K562 (cell line): ENCODE measurements at regions not wholly inside any gene's neighbourhood (a gene's known extent, or its start where the extent isn't known, plus 50 kb on each side); places are given as distances from the start of the nearest gene placed in this dataset.

Experiments used
- ATAC-seq: fragments of 200-7000 bp; cut with Tn5 transposase; 3 replicates; pipeline ENCODE4 v1.9.1; 2020; ENCODE audit warnings: moderate library complexity
- BruUV-seq: library from RNA; stranded (reverse); fragments of 400-500 nt; replicated peaks from 2 replicates; lab custom pipeline; 2021; lab: Mats Ljungman, UMichigan
- CTCF ChIA-PET: fragments of 300-600 bp; formaldehyde crosslinking; extraction: SDS; loops from one replicate; lab custom pipeline; 2021; ENCODE audit warnings: low intra/inter-chr PET ratio; lab: Yijun Ruan, JAX
- POLR2A ChIA-PET: fragments of 300-600, 350-650 bp; sonication (Branson Sonifier 250); formaldehyde crosslinking; extraction: SDS; loops from one replicate; lab custom pipeline; 2021; ENCODE audit warnings: antibody characterized with exemption, inconsistent platforms; lab: Yijun Ruan, JAX
- DNase-seq, 4 experiments: peaks; one replicate each; pipeline versions ENCODE4 v3.0.0 to v3.0.0-alpha.2; 2011 to 2018; ENCODE audit warnings: low spot score in 3 of 4, mixed read lengths in 3 of 4; ENCODE audit errors: extremely low read depth in 1 of 4
- FAIRE-seq: peaks from 2 replicates; lab custom pipeline; 2011; peaks lifted over from hg19 to GRCh38; lab: Jason Lieb, UNC
- H2AFZ ChIP-seq: 2 replicates; pipeline ENCODE4 v1.6.0; 2011; ENCODE audit warnings: low read depth, low read length, control low read depth, inconsistent platforms
- H3K27ac ChIP-seq: fragments of 200-600 bp; 3 replicates; pipeline ENCODE4 v1.8.0; 2011; ENCODE audit warnings: low read depth, mild to moderate bottlenecking, control low read depth, inconsistent platforms, low read length, moderate library complexity, mixed read lengths; ENCODE audit errors: extremely low read depth
- H3K27me3 ChIP-seq, 2 experiments: fragments of 300-600 bp in 1 of 2; 2 replicates in 1 of 2; 3 replicates in 1 of 2; pipeline versions ENCODE4 v1.6.0 to v1.8.0; 2011; ENCODE audit warnings: inconsistent platforms in 2 of 2, low read length in 2 of 2, mild to moderate bottlenecking in 1 of 2, mixed read lengths in 1 of 2, moderate library complexity in 1 of 2; ENCODE audit not compliant: control insufficient read depth in 2 of 2, insufficient read depth in 2 of 2
- H3K36me3 ChIP-seq: fragments of 300-600 bp; 3 replicates; pipeline ENCODE4 v1.8.0; 2011; ENCODE audit warnings: mild to moderate bottlenecking, low read length, inconsistent platforms; ENCODE audit not compliant: control insufficient read depth, insufficient read depth
- H3K4me1 ChIP-seq, 2 experiments: fragments of 200-600 bp in 1 of 2; replicated peaks in 1 of 2; 2 replicates in 1 of 2; 3 replicates in 1 of 2; pipeline versions ENCODE4 v1.5.1 to v1.8.0; 2011; ENCODE audit warnings: inconsistent platforms in 2 of 2, low read length in 2 of 2, mild to moderate bottlenecking in 1 of 2, mixed read lengths in 1 of 2, moderate library complexity in 1 of 2; ENCODE audit not compliant: control insufficient read depth in 2 of 2, insufficient read depth in 2 of 2
- H3K4me2 ChIP-seq: 2 replicates; pipeline ENCODE4 v1.6.1; 2011; ENCODE audit warnings: low read length, control low read depth, inconsistent platforms, mixed read lengths; ENCODE audit not compliant: insufficient read depth
- H3K4me3 ChIP-seq: fragments of 200-600 bp; sonication (generic), shearing (Covaris generic); 2 replicates; pipeline ENCODE4 v1.5.1; 2016; ENCODE audit warnings: control low read depth, inconsistent platforms
- H3K79me2 ChIP-seq: fragments of 200-600 bp; 3 replicates; pipeline ENCODE4 v1.8.0; 2011; ENCODE audit warnings: low read length, inconsistent platforms; ENCODE audit not compliant: control insufficient read depth, insufficient read depth
- H3K9ac ChIP-seq, 2 experiments: 2 replicates each; pipeline versions ENCODE4 v1.6.0 to v1.6.1; 2011; ENCODE audit warnings: low read depth in 2 of 2, low read length in 2 of 2, control low read depth in 1 of 2, inconsistent platforms in 1 of 2, mild to moderate bottlenecking in 1 of 2, mixed read lengths in 1 of 2; ENCODE audit not compliant: insufficient read depth in 1 of 2
- H3K9me1 ChIP-seq: one replicate; pipeline ENCODE4 v1.6.0; 2011; ENCODE audit warnings: inconsistent platforms, mild to moderate bottlenecking, low read length, moderate library complexity; ENCODE audit not compliant: control insufficient read depth, insufficient read depth
- H3K9me3 ChIP-seq: replicated peaks from 2 replicates; pipeline ENCODE4 v1.5.1; 2011; ENCODE audit warnings: low read depth, low read length, inconsistent platforms; ENCODE audit not compliant: control insufficient read depth, insufficient read depth
- H4K20me1 ChIP-seq: replicated peaks from 2 replicates; pipeline ENCODE4 v1.6.1; 2011; ENCODE audit warnings: low read length, inconsistent platforms, mixed read lengths; ENCODE audit not compliant: control insufficient read depth, insufficient read depth
- CREB1 ChIP-seq, 2 experiments: sonication (generic) in 1 of 2; formaldehyde crosslinking in 1 of 2; IDR thresholded peaks; 2 replicates each; pipeline versions ENCODE4 v1.6.1 to v1.8.0; 2012 to 2022; ENCODE audit warnings: inconsistent platforms in 1 of 2, mild to moderate bottlenecking in 1 of 2, missing genetic modification reagents in 1 of 2, moderate library complexity in 1 of 2
- CREB5 ChIP-seq: fragments of 250-450 bp; sonication (Bioruptor Pico); IDR thresholded peaks from 2 replicates; pipeline ENCODE4 v1.5.0; 2020; ENCODE audit warnings: mild to moderate bottlenecking
- HDAC8 ChIP-seq: fragments of 450-650 bp; IDR thresholded peaks from 2 replicates; pipeline ENCODE4 v1.6.1; 2016; ENCODE audit warnings: mild to moderate bottlenecking, missing genetic modification characterization, moderate library complexity, missing compliant biosample characterization
- KLF16 ChIP-seq: IDR thresholded peaks from 2 replicates; pipeline ENCODE4 v1.6.1; 2016; ENCODE audit warnings: antibody characterized with exemption
- MCM3 ChIP-seq: fragments of 450-650 bp; IDR thresholded peaks from 2 replicates; pipeline ENCODE4 v1.6.1; 2016
- POLR2A ChIP-seq: fragments of 450-650 bp; conservative IDR thresholded peaks from 2 replicates; pipeline ENCODE4 v1.6.1; 2016
- POLR2AphosphoS2 ChIP-seq: IDR thresholded peaks from 2 replicates; pipeline ENCODE4 v1.6.1; 2012; ENCODE audit warnings: low read length, improper control_type of control experiment
- RBM34 ChIP-seq: fragments of 200-400 bp; formaldehyde crosslinking; IDR thresholded peaks from 2 replicates; pipeline ENCODE4 v1.6.1; 2018; ENCODE audit warnings: low read length, borderline replicate concordance; ENCODE audit not compliant: insufficient read depth
- RCOR1 ChIP-seq, 2 experiments: IDR thresholded peaks; 2 replicates each; pipeline ENCODE4 v1.6.1; 2012; ENCODE audit warnings: low read depth in 2 of 2, low read length in 2 of 2, borderline replicate concordance in 1 of 2, improper control_type of control experiment in 1 of 2
- SIN3A ChIP-seq, 2 experiments: fragments of 150-350 bp in 1 of 2; IDR thresholded peaks; 2 replicates each; pipeline ENCODE4 v1.6.1; 2011 to 2016; ENCODE audit warnings: borderline replicate concordance in 2 of 2, low read depth in 2 of 2, low read length in 2 of 2, mild to moderate bottlenecking in 2 of 2, moderate library complexity in 2 of 2; ENCODE audit not compliant: control insufficient read depth in 1 of 2
- SMAD1 ChIP-seq: fragments of 150-350 bp; IDR thresholded peaks from 2 replicates; pipeline ENCODE4 v1.6.1; 2014; ENCODE audit warnings: low read length, low read depth; ENCODE audit not compliant: partially characterized antibody
- ZBTB17 ChIP-seq: fragments of 450-650 bp; formaldehyde crosslinking; IDR thresholded peaks from 2 replicates; pipeline ENCODE4 v1.4.0; 2020; ENCODE audit warnings: mild to moderate bottlenecking
- ZBTB9 ChIP-seq: fragments of 450-650 bp; formaldehyde crosslinking; IDR thresholded peaks from 2 replicates; pipeline ENCODE4 v1.4.0; 2020; ENCODE audit warnings: mild to moderate bottlenecking, moderate library complexity
- ZNF280B ChIP-seq: fragments of 250-450 bp; sonication (Bioruptor Pico); IDR thresholded peaks from 2 replicates; pipeline ENCODE4 v1.5.1; 2021; ENCODE audit warnings: mild to moderate bottlenecking
- ZNF384 ChIP-seq: IDR thresholded peaks from 2 replicates; pipeline ENCODE4 v1.6.1; 2012; ENCODE audit warnings: low read depth, low read length, improper control_type of control experiment
- ZNF668 ChIP-seq: fragments of 250-450 bp; sonication (Bioruptor Pico); IDR thresholded peaks from 2 replicates; pipeline ENCODE4 v1.8.0; 2022; ENCODE audit warnings: mild to moderate bottlenecking, inconsistent platforms
- WGBS: fragments of 100-300 bp; shearing (Covaris generic); methylation state at CpG from one replicate; pipeline ENCODE4 v1.1.6; 2016; ENCODE audit warnings: low coverage, mixed read lengths; ENCODE audit not compliant: insufficient coverage; ENCODE audit errors: missing lambda C conversion rate; 5-methylcytosine and 5-hydroxymethylcytosine counted together
- in situ Hi-C: fragments of 300-500 bp; cut with MboI; formaldehyde crosslinking; loops from 4 replicates; pipeline ENCODE4 v1.15.0; 2018; ENCODE audit warnings: inconsistent platforms, mixed read lengths
- intact Hi-C: fragments of 100-400 bp; cut with micrococcal nuclease; formaldehyde crosslinking; loops from 2 replicates; pipeline ENCODE4 v1.14.2; 2022

GRCh38 chrX:40175511-40176350 lies 78.0 kb upstream of the BCOR start:
- BruUV-seq = no TSS peak
- intact Hi-C loops = loop anchor here (10.0 kb wide), 2 partner anchors 161 to 289 kb away; no protein-coding TSS in a partner anchor
- CTCF ChIA-PET = no interaction called here
- Histone ChIP-seq H3K4me1 (peaks cover 41 to 59% of the 10 kb centered on the region in 2 experiments), H3K36me3 (no peaks in the 10 kb centered on the region), H3K9me1 (no peaks in the 10 kb centered on the region), H3K27ac (peak overlapping the region; percentile 99), H3K4me3 (peak overlapping the region; percentile 48), H3K9me3 (peaks cover 3% of the 10 kb centered on the region), H3K79me2 (peaks cover 60% of the 10 kb centered on the region), H2AFZ (peak overlapping the region; percentile 71), H3K4me2 (peak overlapping the region; percentile 82), H4K20me1 (no peaks in the 10 kb centered on the region), H3K27me3 (no peaks in the 10 kb centered on the region), H3K9ac (peak overlapping the region; percentile 94 to 97)
- POLR2A ChIA-PET = interaction anchor here (0.7 to 1.3 kb wide), 4 partner anchors 74 to 909 kb away, joined by 3 to 4 read pairs (median 4); partner anchors contain the start of gene USP9X
- DNase-seq (peak; percentile 44 to 91 (median 64)), FAIRE-seq (peak; percentile 74), ATAC-seq (peak; percentile 40)
- WGBS = 5% methylated on average over 8 of the region's 74 CpGs
- in situ Hi-C loops = no loop called here
- TF ChIP-seq ZNF384 = no peak
- TF ChIP-seq RCOR1 (IDR thresholded peaks at IDR 0.05; ENCODE audit: borderline replicate concordance in 1 of 2, low read depth in 2 of 2, low read length in 2 of 2) = no peak
- TF ChIP-seq KLF16 = peak; percentile 62; the same call in 1 of the 2 replicates
- TF ChIP-seq ZBTB17 (CRISPR knock-in tag) = 0 out of 2 replicates have a peak, but pooled peaks have one; percentile 10
- peak; percentile 79 for TF ChIP-seq SMAD1
- TF ChIP-seq HDAC8 (tag) = 0 out of 2 replicates have a peak, but pooled peaks have one; percentile 26
- 0 out of 4 replicates have a peak, but pooled peaks of 1 of the 2 experiments have one; percentile 18 for TF ChIP-seq SIN3A (IDR thresholded peaks at IDR 0.05; ENCODE audit: borderline replicate concordance in 2 of 2, control insufficient read depth in 1 of 2, low read depth in 2 of 2, low read length in 2 of 2)
- no peak for TF ChIP-seq ZNF280B (CRISPR knock-in tag)
- TF ChIP-seq ZNF668 (CRISPR knock-in tag) = no peak
- peak; percentile 94; the same call in 1 of the 2 replicates for TF ChIP-seq ZBTB9
- TF ChIP-seq RBM34 = no peak
- TF ChIP-seq MCM3 = no peak
- TF ChIP-seq POLR2A = peak; percentile 75
- TF ChIP-seq CREB5 = no peak
- TF ChIP-seq CREB1 (IDR thresholded peaks at IDR 0.05) = peak; percentile 6; the same call in 1 of the 2 replicates
- no peak for TF ChIP-seq CREB1 (CRISPR knock-in tag; IDR thresholded peaks at IDR 0.05)
- 0 out of 2 replicates have a peak, but pooled peaks have one; percentile 58 for TF ChIP-seq POLR2AphosphoS2
